ENCODE measurements at regions not wholly inside any gene's neighbourhood (a gene's known extent, or its start where the extent isn't known, plus 50 kb on each side); places are given as distances from the start of the nearest gene placed in this dataset.

DNA sequence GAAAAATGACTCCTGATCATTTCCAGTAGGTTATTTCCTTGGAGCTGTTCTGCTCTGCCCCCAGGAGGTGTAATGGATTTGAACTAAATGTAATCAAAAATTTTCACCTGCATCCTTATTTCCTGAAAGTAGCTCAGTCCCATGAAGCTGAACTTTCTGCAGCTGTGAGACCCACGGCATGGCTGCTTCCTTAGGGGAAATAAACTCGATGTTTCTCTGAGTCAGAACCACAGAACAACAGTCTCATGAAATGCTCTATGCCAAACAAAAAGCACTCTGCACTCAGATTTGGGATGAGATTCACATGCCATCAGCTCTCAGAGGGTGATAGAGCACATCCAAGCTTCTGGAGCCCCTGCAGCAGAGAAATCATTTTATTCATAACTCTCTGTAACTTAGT, 224.1 kb upstream of the PLEKHG7 start:
- H3K36me3 ChIP-seq (ENCODE audit: insufficient read depth, low read length) = no peaks in the 10 kb centered on the region
- no peak overlapping the region for H3K4me3 ChIP-seq
- no peak overlapping the region for H3K27ac ChIP-seq
- H3K9ac ChIP-seq (ENCODE audit: insufficient read length) = no peak overlapping the region
- DNase-seq (ENCODE audit: low read depth, low spot score) = no peak
- TF ChIP-seq POLR2AphosphoS5 (IDR thresholded peaks at IDR 0.05; ENCODE audit: borderline replicate concordance, low read depth, low read length) (no peak), FOXP2 (optimal IDR thresholded peaks at IDR 0.05; ENCODE audit: control extremely low read depth, extremely low read length, insufficient read depth) (no peak), EZH2 (IDR thresholded peaks at IDR 0.05) (no peak)
- H3K9me3 ChIP-seq (ENCODE audit: low read depth, low read length) = no peaks in the 10 kb centered on the region

DNA sequence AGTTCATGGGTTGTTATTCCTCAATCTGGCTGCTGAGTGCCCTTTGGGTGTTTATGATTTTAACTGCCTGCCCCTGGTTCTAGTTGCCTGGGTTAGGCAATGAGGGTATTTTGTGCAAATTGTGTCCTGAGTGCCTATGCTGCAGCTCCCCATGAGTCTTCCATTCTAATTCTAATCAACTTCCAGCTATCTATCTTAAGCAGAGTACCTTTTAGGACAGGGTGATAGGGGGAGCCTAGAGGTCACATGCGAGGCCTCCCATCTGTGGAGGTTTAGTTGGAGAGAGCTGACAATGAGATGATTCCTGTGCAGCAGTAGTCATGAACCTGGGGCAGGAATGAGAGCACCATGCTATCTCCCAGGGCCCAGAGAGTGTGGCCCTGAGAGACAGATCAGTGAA, 225.9 kb upstream of the PLEKHG7 start:
- DNase-seq (ENCODE audit: low read depth, low spot score) = no peak
- H3K9me3 ChIP-seq (ENCODE audit: low read depth, low read length) = no peaks in the 10 kb centered on the region
- TF ChIP-seq FOXP2 (optimal IDR thresholded peaks at IDR 0.05; ENCODE audit: control extremely low read depth, extremely low read length, insufficient read depth) (no peak), POLR2AphosphoS5 (IDR thresholded peaks at IDR 0.05; ENCODE audit: borderline replicate concordance, low read depth, low read length) (no peak), EZH2 (IDR thresholded peaks at IDR 0.05) (no peak)
- no peak overlapping the region for H3K27ac ChIP-seq
- no peak overlapping the region for H3K9ac ChIP-seq (ENCODE audit: insufficient read length)
- no peaks in the 10 kb centered on the region for H3K36me3 ChIP-seq (ENCODE audit: insufficient read depth, low read length)
- no peak overlapping the region for H3K4me3 ChIP-seq

DNA sequence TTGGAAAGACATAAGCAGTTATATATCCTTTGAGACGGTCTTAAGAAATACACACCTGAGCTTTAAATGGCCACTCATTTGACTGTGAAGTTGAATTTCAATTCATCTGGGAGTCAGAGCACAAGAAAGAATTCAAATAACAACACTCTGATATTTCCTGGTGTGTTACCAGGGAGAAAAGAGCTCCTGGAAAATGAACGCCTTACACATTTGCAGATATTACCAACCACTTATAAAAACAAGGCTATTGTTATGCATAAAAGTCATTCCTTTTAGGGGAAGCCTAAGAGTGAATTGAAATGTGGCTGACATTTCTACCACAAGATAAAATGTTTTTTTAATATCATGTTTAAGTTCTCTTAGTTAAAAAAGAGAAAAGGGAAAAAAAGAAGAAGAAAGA, 229.2 kb upstream of the PLEKHG7 start:
- no peak overlapping the region for H3K27ac ChIP-seq
- H3K9ac ChIP-seq (ENCODE audit: insufficient read length) = no peak overlapping the region
- no peak for TF ChIP-seq FOXP2 (optimal IDR thresholded peaks at IDR 0.05; ENCODE audit: control extremely low read depth, extremely low read length, insufficient read depth)
- no peak for TF ChIP-seq EZH2 (IDR thresholded peaks at IDR 0.05)
- no peak for TF ChIP-seq POLR2AphosphoS5 (IDR thresholded peaks at IDR 0.05; ENCODE audit: borderline replicate concordance, low read depth, low read length)
- H3K9me3 ChIP-seq (ENCODE audit: low read depth, low read length) = no peaks in the 10 kb centered on the region
- no peak overlapping the region for H3K4me3 ChIP-seq
- no peak for DNase-seq (ENCODE audit: low read depth, low spot score)
- no peaks in the 10 kb centered on the region for H3K36me3 ChIP-seq (ENCODE audit: insufficient read depth, low read length)

DNA sequence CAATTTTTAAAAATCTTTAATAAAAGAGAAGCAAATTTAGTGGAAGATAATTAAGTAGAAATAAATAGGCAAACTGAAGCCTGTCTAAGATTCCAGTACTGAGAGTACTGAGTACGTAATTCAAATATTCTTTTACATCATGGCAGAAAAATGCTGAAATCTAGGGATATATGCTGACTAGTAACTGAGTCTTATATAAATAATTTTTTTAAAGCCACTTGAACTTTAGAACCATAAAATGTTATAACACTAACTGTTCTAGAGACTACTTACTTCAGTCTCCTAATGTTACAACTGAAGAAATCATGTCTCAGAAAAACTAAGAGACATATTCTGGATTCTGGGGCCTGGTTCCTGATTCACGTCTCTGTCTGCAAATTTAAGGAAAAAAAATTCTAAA, 230.6 kb upstream of the PLEKHG7 start:
- Histone ChIP-seq H3K4me3 (no peak overlapping the region), H3K27ac (no peak overlapping the region), H3K9me3 (ENCODE audit: low read depth, low read length) (no peaks in the 10 kb centered on the region), H3K9ac (ENCODE audit: insufficient read length) (no peak overlapping the region), H3K36me3 (ENCODE audit: insufficient read depth, low read length) (no peaks in the 10 kb centered on the region)
- TF ChIP-seq FOXP2 (optimal IDR thresholded peaks at IDR 0.05; ENCODE audit: control extremely low read depth, extremely low read length, insufficient read depth) (no peak), POLR2AphosphoS5 (IDR thresholded peaks at IDR 0.05; ENCODE audit: borderline replicate concordance, low read depth, low read length) (no peak), EZH2 (IDR thresholded peaks at IDR 0.05) (no peak)
- no peak for DNase-seq (ENCODE audit: low read depth, low spot score)

DNA sequence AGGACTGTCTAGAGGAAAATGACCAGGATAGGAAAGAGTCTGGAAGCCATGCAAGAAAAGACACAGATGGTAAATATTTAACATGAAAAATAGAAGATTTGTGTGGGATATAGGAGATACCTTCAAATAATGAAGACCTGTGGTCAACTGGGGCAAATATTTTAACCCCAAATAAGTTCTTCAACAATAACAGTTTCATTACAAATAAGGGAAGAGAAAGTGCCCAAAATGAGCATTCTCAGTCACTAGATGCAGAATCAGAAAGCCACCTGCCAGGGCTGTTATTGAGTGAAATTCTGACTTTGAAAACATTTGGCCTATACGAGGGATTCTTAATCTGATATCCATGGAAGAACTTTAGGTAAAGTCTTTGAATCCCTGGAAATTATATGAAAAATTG, 231.2 kb upstream of the PLEKHG7 start:
- DNase-seq (ENCODE audit: low read depth, low spot score) = no peak
- Histone ChIP-seq H3K9ac (ENCODE audit: insufficient read length) (no peak overlapping the region), H3K9me3 (ENCODE audit: low read depth, low read length) (no peaks in the 10 kb centered on the region), H3K4me3 (no peak overlapping the region), H3K27ac (no peak overlapping the region), H3K36me3 (ENCODE audit: insufficient read depth, low read length) (no peaks in the 10 kb centered on the region)
- TF ChIP-seq POLR2AphosphoS5 (IDR thresholded peaks at IDR 0.05; ENCODE audit: borderline replicate concordance, low read depth, low read length) (no peak), EZH2 (IDR thresholded peaks at IDR 0.05) (no peak), FOXP2 (optimal IDR thresholded peaks at IDR 0.05; ENCODE audit: control extremely low read depth, extremely low read length, insufficient read depth) (no peak)

DNA sequence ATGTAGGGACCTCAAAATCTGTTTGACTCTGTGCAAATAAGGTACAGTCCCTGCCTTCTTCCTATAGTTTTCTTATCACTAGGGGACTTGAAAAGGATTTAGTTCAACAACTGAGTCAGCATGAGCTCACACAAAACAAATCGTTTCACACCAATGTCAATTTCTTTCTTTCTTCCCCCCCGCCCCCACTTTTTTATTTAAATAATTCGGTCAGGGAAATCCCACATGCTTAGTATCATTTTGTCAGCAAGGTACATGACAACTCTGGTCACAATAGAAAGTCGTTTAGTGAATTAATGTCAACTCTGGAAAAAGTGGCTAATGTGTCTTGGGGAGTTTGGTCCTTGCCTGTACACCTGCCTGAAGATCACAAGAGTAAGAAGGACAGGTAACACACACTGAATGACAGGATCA, 232.2 kb upstream of the PLEKHG7 start:
- H3K27ac ChIP-seq = no peak overlapping the region
- DNase-seq (ENCODE audit: low read depth, low spot score) = no peak

DNA sequence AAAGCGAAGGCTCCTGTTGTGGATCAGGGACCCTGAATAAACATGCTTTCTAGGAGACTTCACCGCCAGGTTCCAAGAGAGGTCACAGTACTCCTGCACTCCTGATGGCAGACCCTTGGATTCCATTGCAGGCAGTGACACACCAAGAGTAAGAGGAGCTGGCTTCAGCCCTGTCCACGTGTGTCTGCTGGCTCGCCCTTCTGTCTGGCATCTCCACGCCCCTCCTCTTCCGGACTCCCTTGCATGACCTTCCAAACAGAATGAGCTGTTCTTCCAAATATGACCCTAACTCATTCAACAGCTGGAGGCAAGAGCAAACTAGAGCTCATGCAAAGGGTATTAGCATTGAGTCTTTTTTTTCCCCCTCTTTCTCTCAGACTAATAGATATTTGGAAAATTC, 233.0 kb upstream of the PLEKHG7 start:
- no peak overlapping the region for H3K9ac ChIP-seq (ENCODE audit: insufficient read length)
- H3K9me3 ChIP-seq (ENCODE audit: low read depth, low read length) = no peaks in the 10 kb centered on the region
- DNase-seq (ENCODE audit: low read depth, low spot score) = no peak
- no peak overlapping the region for H3K27ac ChIP-seq
- no peak overlapping the region for H3K4me3 ChIP-seq
- H3K36me3 ChIP-seq (ENCODE audit: insufficient read depth, low read length) = no peaks in the 10 kb centered on the region
- no peak for TF ChIP-seq POLR2AphosphoS5 (IDR thresholded peaks at IDR 0.05; ENCODE audit: borderline replicate concordance, low read depth, low read length)

More for the DNA sequence above, 232.2 kb upstream of the PLEKHG7 start:
- H3K36me3 ChIP-seq (ENCODE audit: insufficient read depth, low read length) = no peaks in the 10 kb centered on the region
- H3K9me3 ChIP-seq (ENCODE audit: low read depth, low read length) = no peaks in the 10 kb centered on the region
- no peak for TF ChIP-seq FOXP2 (optimal IDR thresholded peaks at IDR 0.05; ENCODE audit: control extremely low read depth, extremely low read length, insufficient read depth)
- no peak for TF ChIP-seq POLR2AphosphoS5 (IDR thresholded peaks at IDR 0.05; ENCODE audit: borderline replicate concordance, low read depth, low read length)
- TF ChIP-seq EZH2 (IDR thresholded peaks at IDR 0.05) = no peak
- H3K9ac ChIP-seq (ENCODE audit: insufficient read length) = no peak overlapping the region
- no peak overlapping the region for H3K4me3 ChIP-seq

DNA sequence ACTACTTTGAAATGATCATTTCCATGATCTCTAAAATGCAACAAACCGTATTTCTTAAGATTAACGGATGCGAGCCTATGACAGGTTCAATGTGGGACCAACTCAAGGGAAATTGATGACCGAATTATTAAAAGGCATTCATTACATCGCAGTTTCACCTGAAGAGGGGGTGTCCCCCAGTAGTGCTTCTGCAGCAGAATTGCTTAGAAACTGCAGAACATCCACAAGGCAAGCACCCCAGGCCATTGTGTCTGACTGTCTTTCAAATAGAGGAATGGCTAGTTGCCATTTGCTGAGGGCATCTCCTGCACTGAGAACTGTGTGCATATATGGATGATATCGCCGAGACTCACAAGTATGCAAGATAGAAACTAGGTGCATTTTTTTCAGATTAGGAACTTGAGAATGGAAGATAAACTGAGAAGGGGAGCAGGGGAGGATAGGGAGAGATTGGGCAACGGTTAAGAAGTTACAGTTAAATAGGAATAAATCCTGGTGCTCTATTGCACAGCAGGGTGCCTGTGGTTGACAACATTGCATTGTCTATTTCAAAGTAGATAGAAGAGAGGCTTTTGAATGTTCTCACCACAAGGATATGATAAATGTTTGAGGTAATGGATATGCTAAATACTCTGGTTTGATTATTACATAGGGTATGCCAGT, 234.3 kb upstream of the PLEKHG7 start:
- Histone ChIP-seq H3K9ac (ENCODE audit: insufficient read length) (no peak overlapping the region), H3K27ac (no peak overlapping the region), H3K4me3 (no peak overlapping the region), H3K36me3 (ENCODE audit: insufficient read depth, low read length) (no peaks in the 10 kb centered on the region), H3K9me3 (ENCODE audit: low read depth, low read length) (no peaks in the 10 kb centered on the region)
- TF ChIP-seq FOXP2 (optimal IDR thresholded peaks at IDR 0.05; ENCODE audit: control extremely low read depth, extremely low read length, insufficient read depth) (no peak), POLR2AphosphoS5 (IDR thresholded peaks at IDR 0.05; ENCODE audit: borderline replicate concordance, low read depth, low read length) (no peak), EZH2 (IDR thresholded peaks at IDR 0.05) (no peak)
- peak; percentile 35 for DNase-seq (ENCODE audit: low read depth, low spot score)

DNA sequence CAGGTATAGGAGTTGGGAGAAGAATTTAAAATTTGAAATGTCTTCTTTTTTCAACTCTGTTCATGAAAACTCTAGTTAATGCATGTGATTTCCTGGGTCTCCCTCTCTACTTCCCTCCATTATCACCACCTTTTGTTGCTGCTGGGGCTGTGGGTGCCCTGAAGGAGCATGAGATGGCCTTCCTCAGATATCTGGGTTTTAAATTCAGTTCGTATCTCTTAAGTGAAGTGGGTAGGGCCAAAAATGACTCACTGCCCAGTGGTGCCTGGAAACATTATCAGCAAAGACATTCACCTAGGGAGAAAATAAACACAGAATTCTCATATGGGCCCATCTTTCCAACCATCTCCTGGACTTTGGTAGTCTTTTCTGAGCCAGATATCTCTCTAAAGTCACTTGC, 234.9 kb upstream of the PLEKHG7 start:
- no peaks in the 10 kb centered on the region for H3K9me3 ChIP-seq (ENCODE audit: low read depth, low read length)
- no peak overlapping the region for H3K27ac ChIP-seq
- no peak for DNase-seq (ENCODE audit: low read depth, low spot score)
- no peak for TF ChIP-seq POLR2AphosphoS5 (IDR thresholded peaks at IDR 0.05; ENCODE audit: borderline replicate concordance, low read depth, low read length)
- no peak for TF ChIP-seq FOXP2 (optimal IDR thresholded peaks at IDR 0.05; ENCODE audit: control extremely low read depth, extremely low read length, insufficient read depth)
- TF ChIP-seq EZH2 (IDR thresholded peaks at IDR 0.05) = no peak
- no peaks in the 10 kb centered on the region for H3K36me3 ChIP-seq (ENCODE audit: insufficient read depth, low read length)
- no peak overlapping the region for H3K9ac ChIP-seq (ENCODE audit: insufficient read length)
- no peak overlapping the region for H3K4me3 ChIP-seq
